Erythroblast (primary cell): ENCODE measurements at regions not wholly inside any gene's neighbourhood (a gene's known extent, or its start where the extent isn't known, plus 50 kb on each side); places are given as distances from the start of the nearest gene placed in this dataset.

Experiments
- GATA1 ChIP-seq: IDR thresholded peaks from 2 replicates; pipeline ENCODE4 v1.6.1; 2011; ENCODE audit warnings: low read depth, mild to moderate bottlenecking, control low read depth, low read length, moderate library complexity
- POLR2A ChIP-seq: IDR thresholded peaks from 2 replicates; pipeline ENCODE4 v1.6.1; 2011; ENCODE audit warnings: mild to moderate bottlenecking, low read length

GRCh38 chrX:39582976-39583375, 514.8 kb downstream of the BCOR start:
- no peak for TF ChIP-seq POLR2A
- no peak for TF ChIP-seq GATA1
